ENCODE measurements at regions not wholly inside any gene's neighbourhood (a gene's known extent, or its start where the extent isn't known, plus 50 kb on each side); places are given as distances from the start of the nearest gene placed in this dataset.

DNA sequence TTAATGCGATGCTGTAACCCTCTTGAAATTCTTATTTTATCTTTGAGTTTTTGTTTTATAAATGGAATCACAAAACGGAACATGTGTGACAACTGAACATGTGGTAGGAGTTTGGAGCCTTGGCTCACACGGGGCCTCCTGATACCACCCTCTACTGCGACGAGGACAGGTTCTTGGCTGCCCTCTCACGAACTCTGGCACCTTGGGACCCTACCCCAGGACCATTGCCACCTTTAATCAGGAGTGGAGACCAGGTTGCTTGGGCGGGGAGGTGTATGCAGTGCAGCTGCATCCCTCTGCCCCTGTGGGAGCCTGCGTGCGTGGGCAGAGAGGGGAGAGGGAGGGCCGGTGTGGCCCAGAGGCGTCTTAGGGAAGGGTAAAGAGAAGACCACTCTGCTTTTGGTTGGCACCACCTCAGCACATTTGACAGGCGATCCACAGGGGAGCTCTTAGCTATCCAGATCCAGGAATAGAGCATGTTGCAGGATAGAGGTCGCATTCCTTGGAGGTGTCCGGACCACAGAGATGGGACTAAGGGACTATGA, 753.9 kb upstream of the PTPRD start:
- DNase-seq (peak in 1 of 5 donors; percentile 51), FAIRE-seq (no peak)
- H3K4me1 ChIP-seq (ENCODE audit: control insufficient read depth in 2 of 3, insufficient read depth in 2 of 3, low read depth in 1 of 3, low read length in 3 of 3), result no peaks in the 10 kb centered on the region
- TF ChIP-seq, protein P1, sequence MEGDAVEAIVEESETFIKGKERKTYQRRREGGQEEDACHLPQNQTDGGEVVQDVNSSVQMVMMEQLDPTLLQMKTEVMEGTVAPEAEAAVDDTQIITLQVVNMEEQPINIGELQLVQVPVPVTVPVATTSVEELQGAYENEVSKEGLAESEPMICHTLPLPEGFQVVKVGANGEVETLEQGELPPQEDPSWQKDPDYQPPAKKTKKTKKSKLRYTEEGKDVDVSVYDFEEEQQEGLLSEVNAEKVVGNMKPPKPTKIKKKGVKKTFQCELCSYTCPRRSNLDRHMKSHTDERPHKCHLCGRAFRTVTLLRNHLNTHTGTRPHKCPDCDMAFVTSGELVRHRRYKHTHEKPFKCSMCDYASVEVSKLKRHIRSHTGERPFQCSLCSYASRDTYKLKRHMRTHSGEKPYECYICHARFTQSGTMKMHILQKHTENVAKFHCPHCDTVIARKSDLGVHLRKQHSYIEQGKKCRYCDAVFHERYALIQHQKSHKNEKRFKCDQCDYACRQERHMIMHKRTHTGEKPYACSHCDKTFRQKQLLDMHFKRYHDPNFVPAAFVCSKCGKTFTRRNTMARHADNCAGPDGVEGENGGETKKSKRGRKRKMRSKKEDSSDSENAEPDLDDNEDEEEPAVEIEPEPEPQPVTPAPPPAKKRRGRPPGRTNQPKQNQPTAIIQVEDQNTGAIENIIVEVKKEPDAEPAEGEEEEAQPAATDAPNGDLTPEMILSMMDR (IDR thresholded peaks at IDR 0.05; ENCODE audit: borderline replicate concordance, extremely low read depth, insufficient read depth), result no peak
- H3K36me3 ChIP-seq (ENCODE audit: control insufficient read depth in 2 of 3, insufficient read depth in 3 of 3, low read length in 3 of 3), result no peaks in the 10 kb centered on the region
- no peaks in the 10 kb centered on the region for H3K27me3 ChIP-seq (ENCODE audit: control insufficient read depth, insufficient read depth, low read length)
- intact Hi-C loops (cut with DNase I), result no loop called here
- H3K27ac ChIP-seq (ENCODE audit: low read depth in 2 of 2, low read length in 2 of 2), result no peak overlapping the region
- no peak overlapping the region for H3K4me3 ChIP-seq (ENCODE audit: low read length in 3 of 3)
- H3K9me3 ChIP-seq (ENCODE audit: control insufficient read depth in 2 of 3, insufficient read depth in 1 of 3, low read length in 3 of 3), result no peaks in the 10 kb centered on the region
- H3K9ac ChIP-seq (ENCODE audit: low read length in 3 of 3), result no peak overlapping the region

DNA sequence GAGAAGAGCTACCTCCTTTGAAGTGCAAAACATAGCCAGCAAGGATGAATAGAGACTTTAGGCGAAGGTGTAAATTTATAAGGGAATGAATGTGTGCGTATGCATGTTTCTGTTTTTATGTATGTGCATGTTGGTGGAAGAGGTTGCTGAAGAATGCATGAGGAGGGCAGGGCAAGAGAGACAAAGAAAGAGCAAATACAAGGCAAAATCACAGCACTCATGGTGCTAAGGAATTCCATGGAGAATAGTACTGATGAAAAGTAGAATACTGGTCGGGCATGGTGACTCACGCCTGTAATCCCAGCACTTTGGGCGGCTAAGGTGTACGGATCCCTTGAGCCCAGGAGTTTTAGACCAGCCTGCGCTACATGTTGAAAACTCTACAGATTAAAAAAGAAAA, 762.1 kb upstream of the PTPRD start:
- FAIRE-seq, result no peak

DNA sequence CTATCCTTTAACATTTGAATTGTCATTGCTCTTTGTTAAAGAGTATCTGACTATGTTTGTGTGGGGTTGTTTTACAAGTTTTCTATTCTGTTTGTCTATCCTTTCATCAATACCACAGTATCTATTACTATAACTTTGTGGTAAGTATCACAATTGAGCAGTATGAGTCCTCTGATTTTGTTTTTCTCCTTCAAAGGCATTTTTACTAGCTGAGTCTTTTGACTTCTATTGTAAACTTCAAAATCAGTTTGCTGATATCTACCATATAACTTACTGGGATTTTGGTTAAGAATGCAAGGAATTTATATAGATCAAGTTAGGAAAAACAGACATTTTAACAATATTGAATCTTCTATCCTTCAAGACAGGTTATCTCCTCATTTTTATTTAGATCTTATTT, 789.8 kb upstream of the PTPRD start:
- Histone ChIP-seq H3K27ac (ENCODE audit: low read depth in 2 of 2, low read length in 2 of 2) (no peak overlapping the region), H3K27me3 (ENCODE audit: control insufficient read depth, insufficient read depth, low read length) (no peaks in the 10 kb centered on the region), H3K4me3 (ENCODE audit: low read length in 3 of 3) (no peak overlapping the region), H3K36me3 (ENCODE audit: control insufficient read depth in 2 of 3, insufficient read depth in 3 of 3, low read length in 3 of 3) (no peaks in the 10 kb centered on the region), H3K4me1 (ENCODE audit: control insufficient read depth in 2 of 3, insufficient read depth in 2 of 3, low read depth in 1 of 3, low read length in 3 of 3) (no peaks in the 10 kb centered on the region), H3K9ac (ENCODE audit: low read length in 3 of 3) (no peak overlapping the region), H3K9me3 (ENCODE audit: control insufficient read depth in 2 of 3, insufficient read depth in 1 of 3, low read length in 3 of 3) (peaks cover 0 to 18% (median 8%) of the 10 kb centered on the region in 3 donors)
- FAIRE-seq, result no peak
- no peak for DNase-seq
- intact Hi-C loops (cut with DNase I), result no loop called here
- TF ChIP-seq, protein P1 (IDR thresholded peaks at IDR 0.05; ENCODE audit: borderline replicate concordance, extremely low read depth, insufficient read depth), result no peak

More for the DNA sequence above, 762.1 kb upstream of the PTPRD start:
- DNase-seq, result no peak
- Histone ChIP-seq H3K27ac (ENCODE audit: low read depth in 2 of 2, low read length in 2 of 2) (no peak overlapping the region), H3K27me3 (ENCODE audit: control insufficient read depth, insufficient read depth, low read length) (no peaks in the 10 kb centered on the region), H3K9ac (ENCODE audit: low read length in 3 of 3) (no peak overlapping the region), H3K9me3 (ENCODE audit: control insufficient read depth in 2 of 3, insufficient read depth in 1 of 3, low read length in 3 of 3) (no peaks in the 10 kb centered on the region), H3K4me3 (ENCODE audit: low read length in 3 of 3) (no peak overlapping the region), H3K4me1 (ENCODE audit: control insufficient read depth in 2 of 3, insufficient read depth in 2 of 3, low read depth in 1 of 3, low read length in 3 of 3) (no peaks in the 10 kb centered on the region), H3K36me3 (ENCODE audit: control insufficient read depth in 2 of 3, insufficient read depth in 3 of 3, low read length in 3 of 3) (no peaks in the 10 kb centered on the region)
- intact Hi-C loops (cut with DNase I), result no loop called here
- TF ChIP-seq, protein P1 (IDR thresholded peaks at IDR 0.05; ENCODE audit: borderline replicate concordance, extremely low read depth, insufficient read depth), result no peak

DNA sequence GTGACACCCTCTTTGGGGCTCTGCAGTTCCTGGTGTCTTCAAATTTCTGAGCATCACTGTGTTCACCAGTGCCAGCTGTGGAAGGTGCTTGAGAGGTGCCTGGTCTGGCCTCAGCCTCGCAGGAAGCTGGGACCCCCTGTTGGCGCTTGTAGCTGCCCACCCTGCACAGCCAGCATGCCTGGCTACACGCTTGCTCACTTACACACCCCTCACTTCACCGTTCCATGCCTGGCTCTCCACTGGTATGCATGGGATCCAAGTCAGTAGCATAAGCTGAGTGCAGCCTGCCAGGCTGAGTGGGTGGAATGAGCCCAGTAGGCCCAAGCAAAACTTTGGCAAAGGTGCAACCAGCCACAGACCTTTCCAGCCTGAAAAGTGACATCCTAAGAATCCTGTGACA, 801.4 kb upstream of the PTPRD start:
- no peaks in the 10 kb centered on the region for H3K27me3 ChIP-seq (ENCODE audit: control insufficient read depth, insufficient read depth, low read length)
- no peak overlapping the region for H3K27ac ChIP-seq (ENCODE audit: low read depth in 2 of 2, low read length in 2 of 2)
- no peak for FAIRE-seq
- H3K36me3 ChIP-seq (ENCODE audit: control insufficient read depth in 2 of 3, insufficient read depth in 3 of 3, low read length in 3 of 3), result no peaks in the 10 kb centered on the region
- no peak for DNase-seq
- TF ChIP-seq, protein P1 (IDR thresholded peaks at IDR 0.05; ENCODE audit: borderline replicate concordance, extremely low read depth, insufficient read depth), result no peak
- peaks cover 0 to 3% (median 0%) of the 10 kb centered on the region in 3 donors for H3K9me3 ChIP-seq (ENCODE audit: control insufficient read depth in 2 of 3, insufficient read depth in 1 of 3, low read length in 3 of 3)
- H3K4me3 ChIP-seq (ENCODE audit: low read length in 3 of 3), result no peak overlapping the region
- intact Hi-C loops (cut with DNase I), result no loop called here
- no peaks in the 10 kb centered on the region for H3K4me1 ChIP-seq (ENCODE audit: control insufficient read depth in 2 of 3, insufficient read depth in 2 of 3, low read depth in 1 of 3, low read length in 3 of 3)
- H3K9ac ChIP-seq (ENCODE audit: low read length in 3 of 3), result no peak overlapping the region

Data from kidney (tissue), 13 donors.